ENCODE measurements at regions not wholly inside any gene's neighbourhood (a gene's known extent, or its start where the extent isn't known, plus 50 kb on each side); places are given as distances from the start of the nearest gene placed in this dataset.
"Not testable (repeated sequence)": the region's sequence is repeated elsewhere in the genome, so short reads cannot be mapped to it uniquely, and the experiment has no call there.

DNA sequence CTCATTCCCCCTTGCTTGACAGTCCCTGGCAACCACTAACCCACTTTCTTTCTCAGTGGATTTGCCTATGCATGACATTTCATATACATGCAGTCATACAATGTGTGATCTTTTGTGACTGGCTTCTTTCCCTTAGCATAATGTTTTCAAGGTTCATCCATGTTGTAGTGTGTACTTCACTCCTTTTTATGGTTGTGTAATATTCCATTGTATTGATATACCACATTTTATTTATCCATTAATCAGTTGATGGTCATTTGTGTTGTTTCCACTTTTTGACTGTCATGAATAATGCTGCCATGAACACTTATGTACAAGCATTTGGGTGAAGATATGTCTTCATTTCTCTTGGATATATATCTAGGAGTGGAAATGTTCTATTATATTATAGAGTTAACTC lies 127.7 kb upstream of the GRIK3 start:
- DNase-seq: no peak

DNA sequence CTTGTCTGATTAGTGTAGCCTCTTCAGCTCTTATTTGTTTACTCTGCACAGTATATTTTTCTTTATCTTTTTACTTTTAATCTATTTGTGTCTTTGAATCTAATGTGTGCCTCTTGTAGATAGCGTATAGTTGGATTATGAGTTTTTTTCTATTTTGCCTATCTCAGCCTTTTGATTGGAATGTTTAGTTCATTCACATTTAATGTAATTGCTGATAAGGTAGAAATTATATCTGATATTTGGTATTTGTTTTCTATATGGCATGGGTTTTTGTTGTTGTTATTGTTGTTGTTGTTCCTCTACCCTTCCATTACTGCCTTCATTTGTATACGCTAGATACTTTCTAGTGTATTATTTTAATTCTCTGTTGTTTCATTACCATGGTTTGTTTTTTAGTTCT lies 131.7 kb upstream of the GRIK3 start:
- no peak for DNase-seq

DNA sequence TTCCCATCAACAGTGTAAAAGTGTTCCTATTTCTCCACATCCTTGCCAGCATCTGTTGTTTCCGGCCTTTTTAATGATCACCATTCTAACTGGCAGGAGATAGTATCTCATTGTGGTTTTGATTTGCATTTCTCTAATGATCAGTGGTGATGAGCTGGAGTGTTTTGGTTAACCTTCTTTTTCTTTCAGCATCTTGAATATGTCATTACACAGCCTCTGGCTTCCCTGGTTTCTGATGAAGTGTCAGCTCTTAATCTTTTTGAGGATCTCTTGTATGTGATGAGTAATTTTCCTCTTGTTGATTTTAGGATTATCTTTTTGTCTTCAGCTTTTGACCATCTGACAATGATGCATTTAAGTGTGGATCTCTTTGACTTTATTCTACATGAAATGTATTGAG lies 133.2 kb upstream of the GRIK3 start:
- no peak for DNase-seq

DNA sequence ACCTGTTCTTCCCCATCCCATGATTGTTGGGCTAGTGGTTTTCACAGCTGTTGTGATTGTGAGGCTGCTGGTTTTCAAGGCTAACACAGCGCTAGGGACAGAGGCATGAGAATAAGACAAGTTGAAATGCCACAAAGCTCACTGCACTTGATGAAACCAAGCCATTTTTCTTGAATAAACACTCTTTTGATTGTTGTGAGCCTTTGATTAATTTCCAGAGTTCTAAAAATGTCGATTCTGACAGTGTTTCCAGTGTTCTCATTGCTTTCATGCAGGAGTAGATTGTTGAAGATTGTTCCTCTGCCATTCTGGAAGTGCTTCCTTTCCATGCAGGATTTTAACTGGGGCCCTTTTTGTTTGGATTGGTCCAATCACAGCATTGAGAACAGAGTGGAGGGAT lies 134.9 kb upstream of the GRIK3 start:
- no peak for DNase-seq

DNA sequence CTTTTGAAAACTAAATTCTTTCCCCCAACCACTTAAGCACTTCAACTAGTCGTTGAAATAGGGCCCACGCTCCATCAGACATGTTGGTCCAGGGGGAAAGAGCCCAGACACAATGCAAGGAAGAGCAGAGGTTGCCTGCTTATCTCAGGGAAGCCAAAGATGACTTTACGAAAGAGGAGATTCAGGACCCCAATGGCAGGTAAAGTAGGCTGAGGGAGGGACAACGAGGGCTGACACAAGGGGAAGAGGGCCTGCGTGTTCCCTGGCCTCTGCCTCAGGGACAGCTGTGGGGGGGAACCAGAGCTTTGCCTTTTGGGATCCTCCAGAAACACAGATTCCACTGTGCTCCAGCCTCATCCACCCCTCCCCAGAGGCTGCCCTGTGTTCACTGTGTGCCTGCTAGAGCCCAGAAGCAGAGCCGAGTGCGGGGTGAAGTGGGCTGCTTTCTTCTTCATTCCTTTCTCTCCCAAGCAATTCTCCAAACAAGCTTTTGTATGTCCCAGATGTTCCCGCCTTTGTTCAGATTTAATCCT lies 135.5 kb upstream of the GRIK3 start:
- no peak for DNase-seq

DNA sequence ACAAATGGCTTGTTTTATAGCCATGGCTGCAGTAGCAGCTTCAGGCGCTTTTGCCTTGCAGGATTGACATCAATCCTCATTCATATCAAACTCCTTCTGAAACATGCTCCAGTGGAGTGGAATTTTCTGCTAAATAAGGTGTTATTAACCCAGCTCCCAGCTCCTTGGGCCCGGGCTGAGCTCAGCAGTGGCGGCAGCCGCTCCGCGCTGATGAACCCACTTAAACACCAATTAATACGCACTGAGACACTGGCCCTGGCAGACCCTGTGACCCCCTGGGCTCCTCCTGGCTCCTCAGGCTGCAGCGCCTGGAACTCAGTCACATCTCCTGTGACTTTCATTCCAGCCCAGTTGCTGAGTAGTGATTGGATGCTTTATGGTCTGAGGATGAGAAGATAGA lies 137.4 kb upstream of the GRIK3 start:
- no peak for DNase-seq

DNA sequence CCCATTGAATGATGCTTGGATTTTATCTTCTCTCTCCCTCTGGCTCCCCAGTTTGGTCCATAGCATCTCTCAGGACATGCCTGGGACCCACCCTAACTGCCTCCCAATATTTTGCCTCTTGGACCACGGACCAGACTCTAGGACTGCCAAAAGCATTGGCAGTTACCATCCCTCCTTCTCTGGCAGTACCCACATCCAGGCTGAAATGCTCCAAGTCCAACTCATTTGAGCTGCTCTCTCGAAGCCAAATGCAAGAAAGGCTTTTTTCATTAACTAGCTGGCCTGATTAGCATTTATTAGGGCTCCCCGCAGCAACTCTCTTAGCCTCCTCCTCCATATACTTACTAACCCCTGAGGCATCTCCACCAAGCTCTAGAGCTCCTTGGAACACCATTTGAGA lies 140.0 kb upstream of the GRIK3 start:
- no peak for DNase-seq

DNA sequence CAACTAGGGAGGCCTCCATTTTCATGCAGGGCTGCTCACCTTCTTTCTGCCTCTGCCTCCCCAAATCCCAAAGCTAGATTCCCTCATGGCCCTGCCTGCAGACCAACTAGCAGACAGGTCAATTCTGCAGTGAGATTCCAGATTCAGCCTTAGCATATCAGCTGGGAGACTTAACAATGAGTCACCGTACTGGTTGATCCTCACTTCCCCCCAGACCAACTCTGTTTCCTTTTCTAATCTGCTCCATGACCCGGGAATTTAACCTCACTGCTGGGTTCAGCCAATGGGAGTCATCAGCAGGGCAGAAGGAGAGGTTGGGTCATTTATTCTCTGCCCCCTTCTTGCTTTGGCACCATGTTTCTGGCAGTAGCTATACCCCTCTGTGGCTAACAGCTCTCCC lies 140.6 kb upstream of the GRIK3 start:
- DNase-seq: no peak

DNA sequence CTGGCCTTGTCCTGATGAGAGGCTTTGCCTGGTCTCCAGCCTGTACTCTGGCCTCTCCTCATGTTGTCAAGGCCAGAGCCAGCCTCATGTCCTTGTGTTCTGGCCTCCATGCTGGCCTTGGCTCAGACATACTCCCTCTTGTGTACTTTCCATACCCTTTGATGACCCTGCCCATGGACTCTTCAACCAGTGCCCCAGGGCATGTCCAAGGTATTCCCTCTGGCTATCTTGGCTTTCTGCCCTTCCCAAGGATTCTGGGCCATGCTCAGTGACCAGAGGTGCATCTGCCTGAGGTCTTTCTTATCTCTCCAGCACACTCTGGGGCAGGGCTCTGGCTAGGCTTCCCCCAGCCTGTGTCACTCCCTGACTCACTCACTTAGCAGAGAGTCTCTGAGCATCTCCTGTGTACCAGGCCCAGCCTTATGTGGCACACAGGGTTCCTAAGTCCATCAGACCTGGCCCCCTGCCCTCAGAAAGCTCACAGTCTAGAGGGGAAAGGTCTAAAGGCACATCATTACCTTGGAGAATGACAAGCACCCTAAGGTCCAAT lies 141.4 kb upstream of the GRIK3 start:
- DNase-seq: no peak

DNA sequence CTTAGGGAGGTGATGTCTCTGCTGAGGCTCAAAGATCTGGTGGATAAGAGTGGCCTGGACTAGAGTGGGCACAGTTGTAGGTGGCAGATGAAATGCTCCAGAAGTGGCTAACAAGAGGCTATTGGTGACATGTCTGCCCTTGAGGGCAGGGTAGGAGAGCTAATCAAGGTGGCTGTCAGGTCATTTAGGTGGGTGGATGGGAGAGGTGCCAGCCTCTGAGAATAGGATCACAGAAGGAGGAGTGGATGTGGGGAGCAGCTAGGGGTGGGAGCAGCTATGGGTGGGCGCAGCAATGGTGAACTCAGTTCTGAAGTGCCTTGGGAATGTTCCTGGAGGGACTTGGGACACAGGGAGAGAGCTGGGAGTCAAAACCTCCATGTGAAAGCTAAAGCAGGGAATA lies 142.0 kb upstream of the GRIK3 start:
- DNase-seq: no peak

DNA sequence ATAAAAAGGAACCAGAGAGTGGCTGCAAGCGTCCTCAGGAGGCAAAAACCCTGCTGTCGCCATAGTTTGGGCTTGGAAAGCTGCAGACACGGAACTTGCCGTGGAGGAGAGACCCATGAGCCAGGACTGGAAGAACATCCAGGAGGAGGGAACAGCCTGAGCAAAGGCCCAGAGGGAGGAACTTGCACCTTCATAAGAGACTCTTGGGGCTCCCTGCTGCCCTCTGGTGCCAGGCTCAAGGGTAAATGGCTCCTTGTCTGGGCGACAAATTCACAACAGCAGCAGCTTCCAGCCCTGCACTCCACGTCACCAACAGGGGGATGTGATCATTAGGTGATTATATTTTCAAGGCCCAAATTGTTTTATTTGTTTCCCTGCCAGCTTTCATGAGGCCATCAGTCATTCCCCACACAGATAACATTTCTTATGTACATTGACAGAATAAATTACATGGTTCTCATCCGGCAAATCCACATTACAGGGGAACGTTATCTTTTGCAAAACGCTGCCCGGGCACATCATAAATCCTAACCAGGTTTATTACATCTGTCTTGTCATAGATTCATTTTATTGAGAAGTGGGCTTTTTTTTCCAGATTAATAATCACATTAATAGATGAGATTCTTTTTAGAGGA lies 143.0 kb upstream of the GRIK3 start:
- DNase-seq: peak; percentile 39

DNA sequence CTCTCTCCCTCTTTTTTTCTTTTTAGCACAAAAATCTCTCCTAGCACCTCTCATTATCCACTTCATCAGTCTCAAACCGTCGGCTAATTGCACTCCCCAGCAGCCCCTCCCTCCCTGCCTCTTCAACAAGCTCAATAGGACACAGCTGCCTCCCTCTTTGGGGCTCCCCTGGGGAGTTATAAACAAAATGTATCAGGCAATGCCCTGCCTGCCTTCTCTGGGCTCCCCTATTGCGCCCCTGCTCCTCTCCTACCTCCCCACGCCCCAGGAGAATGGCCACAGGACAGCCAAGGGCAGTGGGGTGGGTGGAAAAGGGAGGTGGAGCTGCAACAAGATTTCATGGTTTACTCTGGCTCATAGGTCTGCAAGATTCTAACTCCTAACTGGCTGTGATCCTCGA lies 147.1 kb upstream of the GRIK3 start:
- no peak for DNase-seq

DNA sequence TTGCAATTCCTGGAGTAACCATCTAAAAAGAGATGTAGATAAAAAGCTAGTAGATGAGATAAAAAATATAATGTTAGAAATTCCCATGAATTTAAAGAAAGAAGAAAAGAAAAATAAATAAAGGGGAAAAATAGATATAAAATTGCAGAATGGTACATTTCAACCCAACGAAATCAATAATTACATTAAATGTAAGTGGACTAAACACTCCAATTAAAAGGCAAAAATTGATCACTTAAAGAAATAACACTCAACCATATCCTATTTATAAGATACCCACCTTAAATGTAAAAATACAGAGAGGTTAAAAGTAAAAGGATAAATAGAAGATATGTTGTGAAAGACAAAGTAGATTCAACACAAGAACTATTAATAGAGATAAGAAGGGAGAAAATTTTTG lies 150.5 kb upstream of the GRIK3 start:
- no peak for DNase-seq

DNA sequence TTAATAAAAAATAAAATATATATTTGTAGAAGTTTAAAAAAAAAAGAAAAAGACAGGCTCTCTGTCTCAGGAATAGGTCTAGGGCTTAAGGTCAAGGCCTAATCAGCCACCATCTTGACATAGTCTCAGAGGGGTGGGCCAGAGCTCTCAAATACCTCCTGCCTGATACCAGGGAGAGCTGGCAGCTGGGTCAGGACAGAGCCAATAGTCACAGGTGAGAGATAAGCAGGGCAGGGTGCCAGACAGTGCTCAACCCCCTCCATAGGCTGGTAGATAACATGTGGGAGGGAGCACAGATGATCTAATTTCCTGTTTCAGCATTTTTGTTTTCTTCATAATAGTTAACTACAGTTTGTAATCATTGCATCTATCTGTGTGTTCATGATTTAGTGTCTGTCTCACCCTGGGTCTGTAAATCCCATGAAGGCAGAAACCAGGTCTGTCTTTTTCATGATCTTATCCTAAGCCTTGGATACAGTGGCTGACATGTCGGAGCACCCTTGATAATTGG lies 152.0 kb upstream of the GRIK3 start:
- no peak for DNase-seq

DNA sequence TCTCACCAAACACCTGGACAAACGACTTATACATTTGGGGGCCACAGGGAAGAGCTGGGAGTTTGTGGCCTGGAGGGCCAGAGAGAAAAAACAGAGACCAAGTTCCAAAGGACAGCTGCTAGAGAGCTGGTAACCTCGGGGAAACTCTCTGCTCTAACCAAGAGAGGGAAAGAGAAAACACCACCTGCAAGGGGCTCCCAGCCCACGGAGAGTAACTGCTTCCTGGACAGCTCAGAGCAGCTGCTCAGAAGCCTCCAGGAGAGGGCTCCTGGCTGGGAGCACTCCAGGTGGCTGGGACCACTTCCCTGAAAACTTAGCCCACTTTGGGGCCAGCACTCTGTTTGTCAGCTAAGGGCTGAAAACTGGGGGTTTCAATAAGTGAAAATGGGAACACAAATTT lies 154.8 kb upstream of the GRIK3 start:
- DNase-seq: no peak

DNA sequence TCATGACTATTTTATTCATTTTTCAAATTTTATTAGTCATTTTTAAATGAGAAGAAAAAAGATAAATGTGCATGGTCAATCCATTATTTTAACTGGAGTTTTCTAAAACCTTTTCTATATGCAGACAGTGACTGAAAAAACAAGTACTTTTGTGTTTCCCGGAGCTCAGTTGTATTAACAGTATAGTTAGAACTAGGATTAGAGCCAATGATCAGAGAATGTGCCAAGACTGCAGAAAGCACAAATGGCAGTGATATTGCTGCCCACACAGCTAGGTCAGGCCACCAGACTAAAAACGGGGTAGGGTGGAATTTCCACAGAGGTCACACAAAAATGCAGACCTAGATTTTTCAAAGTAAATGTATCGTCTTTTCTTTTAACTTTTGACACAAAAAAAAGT lies 163.1 kb upstream of the GRIK3 start:
- no peak for DNase-seq

DNA sequence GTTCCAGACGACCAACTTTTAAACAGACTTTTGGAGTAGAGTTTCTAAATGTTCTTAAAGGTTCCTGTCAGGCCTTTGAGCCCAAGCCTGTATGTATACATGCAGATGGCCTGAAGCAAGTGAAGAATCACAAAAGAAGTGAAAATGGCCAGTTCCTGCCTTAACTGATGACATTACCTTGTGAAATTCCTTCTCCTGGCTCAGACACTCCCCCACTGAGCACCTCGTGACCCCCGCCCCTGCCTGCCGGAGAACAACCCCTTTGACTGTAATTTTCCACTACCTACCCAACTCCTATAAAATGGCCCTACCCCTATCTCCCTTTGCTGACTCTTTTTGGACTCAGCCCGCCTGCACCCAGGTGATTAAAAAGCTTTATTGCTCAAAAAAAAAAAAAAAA lies 180.0 kb upstream of the GRIK3 start:
- DNase-seq: not testable (repeated sequence)

DNA sequence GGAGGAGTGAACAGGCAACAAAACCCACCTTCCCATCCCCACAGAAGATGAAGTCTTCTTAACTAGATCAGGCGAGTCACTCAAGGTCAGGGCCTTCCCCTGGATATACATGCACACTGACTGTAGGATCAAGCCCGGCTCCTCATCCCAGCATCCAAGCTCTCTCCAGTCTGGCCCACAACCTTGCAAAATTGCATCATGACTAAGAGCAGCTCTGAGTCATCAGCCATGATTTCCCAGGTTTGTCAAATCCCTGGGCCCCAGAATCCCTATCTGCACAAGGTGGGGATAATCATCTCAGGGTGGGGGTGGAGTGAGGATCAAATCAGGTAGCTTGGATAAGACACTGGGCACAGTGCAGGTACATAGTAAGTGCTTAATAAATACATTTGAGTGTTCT lies 199.3 kb upstream of the GRIK3 start:
- DNase-seq: no peak

DNA sequence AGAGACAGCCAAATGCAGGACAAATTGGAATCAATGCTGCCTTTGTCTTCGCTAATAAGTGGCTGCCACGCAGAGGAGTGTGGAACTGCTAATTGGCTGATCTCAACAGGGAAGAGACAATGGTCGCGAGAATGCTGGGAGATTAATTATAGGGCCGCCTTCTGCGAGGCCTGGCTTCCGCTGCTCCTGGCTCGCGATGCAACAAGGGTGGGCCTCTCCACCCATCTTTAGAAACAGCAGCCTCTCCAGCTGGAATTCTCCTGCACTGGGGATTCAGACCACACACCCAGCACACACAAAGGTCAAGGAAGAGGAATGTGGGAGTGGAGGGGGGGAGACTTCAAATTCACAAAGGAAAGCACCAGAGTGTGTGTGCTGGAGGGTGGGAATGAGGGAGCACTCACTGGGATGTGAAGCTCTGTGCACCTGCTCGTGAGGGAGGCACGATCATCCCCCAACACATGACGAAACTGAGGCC lies 200.7 kb upstream of the GRIK3 start:
- DNase-seq: no peak

DNA sequence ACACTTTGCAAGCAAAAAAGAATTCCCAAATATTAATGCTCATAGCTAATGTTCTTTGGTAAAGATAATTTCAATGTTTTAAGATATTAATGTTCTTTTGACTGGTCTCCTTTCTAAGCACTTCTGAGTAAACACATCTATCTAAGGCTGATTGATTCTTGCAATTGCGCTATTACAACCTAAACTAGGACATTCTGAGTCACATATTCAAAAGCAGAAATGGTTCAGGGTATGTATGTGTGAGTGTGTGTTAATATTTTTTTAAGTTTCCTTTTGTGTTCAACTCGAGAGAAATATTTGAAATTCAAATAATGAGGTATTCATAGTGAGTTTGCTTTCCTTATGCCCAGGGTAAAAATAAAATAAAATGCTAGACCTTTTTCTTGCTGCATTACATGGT lies 203.6 kb upstream of the GRIK3 start:
- DNase-seq: no peak

DNA sequence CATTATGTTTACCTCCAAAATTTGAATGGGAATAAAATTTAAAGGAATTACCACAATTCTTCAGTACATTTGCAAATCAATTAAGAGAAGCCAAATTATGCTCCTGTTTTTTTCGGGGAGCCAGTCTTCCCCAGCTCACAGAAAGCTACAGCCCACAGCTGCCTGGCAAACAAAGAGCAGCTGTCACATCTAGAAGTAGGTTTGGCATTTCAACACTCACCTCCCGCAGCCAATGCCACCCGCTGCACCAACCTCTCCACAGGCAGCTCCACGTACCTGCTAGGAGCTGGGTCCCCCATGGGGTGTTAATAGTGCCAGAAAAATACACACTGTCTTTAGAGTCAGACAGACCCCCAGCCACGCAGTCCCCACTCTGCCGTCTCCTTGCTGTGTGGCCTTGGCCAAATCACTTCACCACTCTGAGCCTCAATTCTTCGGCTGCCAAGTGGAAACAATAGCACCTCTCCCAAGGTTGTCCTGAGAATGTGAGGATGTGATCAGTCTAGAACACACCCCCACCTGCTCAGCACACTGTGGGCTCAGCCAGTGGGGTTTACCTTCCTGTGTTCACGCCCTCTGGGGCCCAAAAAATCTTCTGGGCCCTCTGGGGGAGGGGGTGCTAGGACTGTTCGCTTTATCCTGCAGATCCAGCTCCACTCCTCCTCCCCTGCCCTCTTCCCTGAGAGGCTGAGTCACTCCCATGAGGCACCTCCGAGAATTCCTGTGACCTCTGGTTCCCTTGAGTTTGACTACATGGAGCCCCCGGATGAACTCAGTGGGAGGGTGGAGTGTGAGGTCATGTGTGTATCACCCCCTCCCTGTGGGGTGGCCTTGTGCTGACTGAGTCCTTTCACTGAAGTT lies 204.3 kb upstream of the GRIK3 start:
- DNase-seq: no peak

DNA sequence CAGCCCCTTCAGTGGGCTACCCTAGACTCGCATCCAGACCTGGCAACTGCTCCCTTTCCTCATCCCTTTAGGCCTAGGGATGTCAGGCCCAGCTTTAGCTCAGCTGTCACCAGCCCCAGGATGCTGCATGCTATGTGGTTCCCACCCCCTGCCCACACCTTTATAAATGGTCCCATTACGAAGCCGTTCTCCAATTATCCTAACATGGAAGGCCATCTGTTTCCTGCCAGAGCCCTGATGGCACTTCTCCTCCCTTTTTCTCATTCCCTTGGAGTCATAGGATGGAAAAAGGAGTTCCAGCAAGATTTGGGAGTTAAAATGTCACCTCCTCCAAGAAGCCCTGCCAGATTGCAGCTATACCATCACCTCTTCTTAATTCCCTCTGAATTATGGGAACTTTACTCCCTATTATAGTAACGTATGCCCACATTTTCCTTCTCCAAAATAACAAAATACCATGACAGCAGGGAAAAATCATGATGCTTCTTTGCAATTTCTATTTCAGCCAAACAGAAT lies 205.0 kb upstream of the GRIK3 start:
- no peak for DNase-seq

DNA sequence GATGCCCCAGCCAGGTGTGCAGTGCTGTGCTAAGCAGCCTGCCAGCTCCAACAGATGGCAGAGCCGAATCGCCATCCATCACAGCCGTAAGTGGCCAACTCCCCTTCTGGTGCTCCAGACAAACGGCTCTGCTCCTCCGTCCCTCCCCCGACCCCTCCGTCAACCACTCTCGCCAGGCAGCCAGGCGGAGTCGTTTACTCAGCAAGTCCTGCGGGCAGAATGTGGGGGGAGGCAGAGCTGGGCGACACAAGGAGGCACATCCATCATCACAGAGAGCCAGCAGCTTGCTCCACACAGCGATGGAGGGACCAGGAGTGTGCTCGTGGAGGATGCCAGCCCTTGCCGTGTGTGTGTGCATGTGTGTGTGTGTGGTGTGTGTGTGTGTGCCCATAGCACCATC lies 206.6 kb upstream of the GRIK3 start:
- no peak for DNase-seq

DNA sequence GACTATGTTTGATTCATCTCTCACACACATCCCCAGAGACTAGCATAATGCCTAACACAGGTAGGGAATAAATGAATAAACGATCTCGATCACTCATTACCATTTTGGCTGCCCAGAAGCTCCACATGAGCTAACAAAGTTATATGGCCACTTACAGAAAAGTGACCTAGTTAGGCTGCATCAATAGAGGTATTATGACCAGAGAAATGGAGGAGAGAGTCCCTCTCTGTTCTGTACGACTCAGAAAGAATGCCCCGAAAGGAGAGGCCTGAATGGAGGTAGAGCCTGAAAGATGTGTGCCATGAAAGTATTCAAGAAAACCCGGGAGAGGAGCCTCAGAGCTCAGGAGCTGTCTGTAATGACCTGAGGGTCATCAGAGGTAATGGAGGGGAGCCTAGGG lies 208.2 kb upstream of the GRIK3 start:
- DNase-seq: no peak
